ENCODE measurements at regions not wholly inside any gene's neighbourhood (a gene's known extent, or its start where the extent isn't known, plus 50 kb on each side); places are given as distances from the start of the nearest gene placed in this dataset.

DNA sequence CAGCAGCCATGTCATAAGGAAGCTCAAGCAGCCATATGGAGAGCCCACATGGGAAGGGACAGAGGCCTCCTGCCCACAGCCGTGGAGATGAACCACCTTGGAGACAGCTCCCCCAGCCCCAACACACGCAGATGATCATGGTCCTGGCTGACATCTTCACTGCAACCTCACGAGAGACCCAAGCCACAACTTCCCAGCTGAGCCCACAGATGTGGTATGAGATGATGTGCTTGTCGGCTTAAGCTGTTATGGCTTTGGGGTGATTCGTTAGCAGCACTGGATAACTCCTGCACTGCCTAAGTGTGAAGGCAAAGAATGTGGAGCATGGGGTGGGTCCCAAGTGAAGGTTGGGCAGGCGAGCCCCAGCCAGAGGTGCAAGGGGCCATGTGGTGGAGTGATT, 163.4 kb downstream of the ERCC6L2 start:
- TF ChIP-seq, protein P1, sequence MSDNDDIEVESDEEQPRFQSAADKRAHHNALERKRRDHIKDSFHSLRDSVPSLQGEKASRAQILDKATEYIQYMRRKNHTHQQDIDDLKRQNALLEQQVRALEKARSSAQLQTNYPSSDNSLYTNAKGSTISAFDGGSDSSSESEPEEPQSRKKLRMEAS (IDR thresholded peaks at IDR 0.05), result no peak
- TF ChIP-seq CREB1 (IDR thresholded peaks at IDR 0.05; ENCODE audit: low read depth) (no peak), TAF1 (IDR thresholded peaks at IDR 0.05; ENCODE audit: low read depth) (no peak), REST (IDR thresholded peaks at IDR 0.05; ENCODE audit: low read depth) (no peak), YY1 (IDR thresholded peaks at IDR 0.05; ENCODE audit: low read depth) (no peak)

All from Ishikawa (cell line).